ENCODE measurements at regions not wholly inside any gene's neighbourhood (a gene's known extent, or its start where the extent isn't known, plus 50 kb on each side); places are given as distances from the start of the nearest gene placed in this dataset.
"Not testable (repeated sequence)": the region's sequence is repeated elsewhere in the genome, so short reads cannot be mapped to it uniquely, and the experiment has no call there.

GRCh38 chr2:76170009-76170384, 459.3 kb upstream of the GCFC2 start:
- no peak for DNase-seq (ENCODE audit: low read depth)

GRCh38 chr2:76169276-76170008, 458.7 kb upstream of the GCFC2 start:
- no peak for DNase-seq (ENCODE audit: low read depth)

GRCh38 chr2:76163860-76164259, 453.1 kb upstream of the GCFC2 start:
- DNase-seq (ENCODE audit: low read depth), result no peak

GRCh38 chr2:76160670-76161069, 450.0 kb upstream of the GCFC2 start:
- DNase-seq (ENCODE audit: low read depth), result no peak

GRCh38 chr2:76159042-76159648, 448.4 kb upstream of the GCFC2 start:
- DNase-seq (ENCODE audit: low read depth), result no peak

- DNase-seq (ENCODE audit: low read depth), result no peak
Observed at GRCh38 chr2:76157531-76157930, 446.8 kb upstream of the GCFC2 start.

GRCh38 chr2:76154981-76155380, 444.3 kb upstream of the GCFC2 start:
- DNase-seq (ENCODE audit: low read depth), result no peak

- DNase-seq (ENCODE audit: low read depth), result no peak
Observed at GRCh38 chr2:76149846-76150245, 439.1 kb upstream of the GCFC2 start.

GRCh38 chr2:76139303-76139702, 428.6 kb upstream of the GCFC2 start:
- not testable (repeated sequence) for DNase-seq (ENCODE audit: low read depth)

- DNase-seq (ENCODE audit: low read depth), result no peak
Observed at GRCh38 chr2:76128622-76129021, 417.9 kb upstream of the GCFC2 start.

GRCh38 chr2:76120176-76120575, 409.5 kb upstream of the GCFC2 start:
- no peak for DNase-seq (ENCODE audit: low read depth)

GRCh38 chr2:76089683-76090082, 379.0 kb upstream of the GCFC2 start:
- DNase-seq (ENCODE audit: low read depth), result no peak

GRCh38 chr2:76083248-76083647, 372.5 kb upstream of the GCFC2 start:
- no peak for DNase-seq (ENCODE audit: low read depth)

- DNase-seq (ENCODE audit: low read depth), result no peak
Observed at GRCh38 chr2:76082509-76082908, 371.8 kb upstream of the GCFC2 start.

GRCh38 chr2:76080154-76080553, 369.4 kb upstream of the GCFC2 start:
- DNase-seq (ENCODE audit: low read depth), result no peak

- DNase-seq (ENCODE audit: low read depth), result no peak
Observed at GRCh38 chr2:76075126-76075525, 364.4 kb upstream of the GCFC2 start.

GRCh38 chr2:76073992-76074604, 363.4 kb upstream of the GCFC2 start:
- no peak for DNase-seq (ENCODE audit: low read depth)

- DNase-seq (ENCODE audit: low read depth), result no peak
Observed at GRCh38 chr2:76050196-76050595, 339.5 kb upstream of the GCFC2 start.

- DNase-seq (ENCODE audit: low read depth), result no peak
Observed at GRCh38 chr2:76044701-76045100, 334.0 kb upstream of the GCFC2 start.

- no peak for DNase-seq (ENCODE audit: low read depth)
Observed at GRCh38 chr2:76039505-76039904, 328.8 kb upstream of the GCFC2 start.

- DNase-seq (ENCODE audit: low read depth), result no peak
Observed at GRCh38 chr2:76027761-76028160, 317.0 kb upstream of the GCFC2 start.

- no peak for DNase-seq (ENCODE audit: low read depth)
Observed at GRCh38 chr2:76019128-76019527, 308.4 kb upstream of the GCFC2 start.

- no peak for DNase-seq (ENCODE audit: low read depth)
Observed at GRCh38 chr2:76009484-76009883, 298.8 kb upstream of the GCFC2 start.

Measured in non-pigmented ciliary epithelial cell (primary cell).